ENCODE measurements at regions not wholly inside any gene's neighbourhood (a gene's known extent, or its start where the extent isn't known, plus 50 kb on each side); places are given as distances from the start of the nearest gene placed in this dataset.
"Not testable (repeated sequence)": the region's sequence is repeated elsewhere in the genome, so short reads cannot be mapped to it uniquely, and the experiment has no call there.

GRCh38 chr18:30696201-30696600 lies 346.3 kb downstream of the DSC3 start:
- no peak for DNase-seq

DNA sequence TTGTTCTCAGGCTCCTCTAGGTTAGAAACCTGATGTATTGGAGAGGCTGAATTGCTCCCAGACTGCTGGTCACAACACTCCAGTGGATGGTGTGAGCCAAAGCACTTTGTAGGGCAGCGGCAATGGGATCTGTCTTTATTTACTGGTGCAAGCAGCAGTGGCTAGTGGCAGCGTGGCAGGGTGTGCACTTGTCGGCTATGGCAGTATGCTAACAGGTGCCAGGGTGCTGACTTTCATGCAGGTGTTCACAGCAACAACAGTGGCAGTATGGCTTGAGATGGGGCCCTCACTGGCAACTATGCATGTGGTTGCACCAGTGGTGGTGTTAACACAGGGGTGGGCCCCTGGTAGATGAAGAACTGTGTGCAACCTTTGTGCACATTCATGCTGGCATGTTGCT lies 347.8 kb downstream of the DSC3 start:
- no peak for DNase-seq

GRCh38 chr18:30689216-30689615 lies 353.3 kb downstream of the DSC3 start:
- DNase-seq, result no peak

DNA sequence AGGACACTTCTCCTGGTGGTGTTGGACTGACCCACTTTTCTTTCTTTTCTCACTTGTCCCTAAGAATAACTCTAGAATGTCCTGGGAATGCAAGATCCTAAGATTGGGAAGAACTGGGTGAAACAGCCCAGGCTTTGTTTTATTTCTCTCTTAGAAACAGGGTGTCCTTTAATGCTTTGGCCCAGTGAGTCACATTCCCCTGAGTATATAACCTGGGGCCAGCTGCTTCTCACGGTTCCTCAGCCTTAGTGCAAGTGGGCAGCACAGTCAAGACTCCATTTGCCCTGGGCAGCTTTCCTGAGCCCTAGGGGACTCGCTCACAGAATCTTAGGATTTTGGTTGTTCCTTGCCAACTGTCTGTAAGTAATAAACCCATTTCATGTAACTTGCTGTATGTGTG lies 355.0 kb downstream of the DSC3 start:
- DNase-seq, result no peak

DNA sequence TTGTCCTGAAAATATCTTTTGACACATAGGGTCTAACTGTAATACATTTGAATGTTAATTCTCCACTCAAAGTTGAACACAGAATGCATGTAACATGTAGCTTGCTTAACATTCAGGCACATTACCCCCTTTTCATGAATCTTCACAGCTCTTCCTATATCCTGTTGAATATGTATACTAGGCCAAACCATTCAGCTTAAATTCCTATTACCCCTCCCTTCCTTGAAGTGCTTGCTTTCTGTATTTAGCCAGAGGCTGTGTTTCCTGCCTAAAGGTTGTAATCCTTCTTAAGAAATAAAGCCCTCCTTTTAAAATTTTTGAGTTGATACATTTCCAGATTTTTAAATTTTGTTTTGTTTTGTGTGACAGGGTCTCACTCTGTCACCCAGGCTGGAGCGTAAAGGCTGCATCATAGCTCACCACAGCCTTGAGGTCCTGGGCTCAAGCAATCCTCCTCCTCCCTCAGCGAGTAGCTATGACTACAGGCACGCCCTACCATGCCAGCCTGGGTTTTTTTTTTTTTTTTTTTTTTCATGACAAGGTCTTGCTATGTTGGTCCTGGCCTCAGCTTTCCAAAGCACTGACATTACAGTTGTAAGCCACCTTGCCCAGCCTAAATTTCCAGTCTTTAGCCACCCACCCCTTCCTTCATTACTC lies 357.6 kb downstream of the DSC3 start:
- DNase-seq, result no peak

- no peak for DNase-seq
Measured at GRCh38 chr18:30683836-30684235, 358.7 kb downstream of the DSC3 start.

DNA sequence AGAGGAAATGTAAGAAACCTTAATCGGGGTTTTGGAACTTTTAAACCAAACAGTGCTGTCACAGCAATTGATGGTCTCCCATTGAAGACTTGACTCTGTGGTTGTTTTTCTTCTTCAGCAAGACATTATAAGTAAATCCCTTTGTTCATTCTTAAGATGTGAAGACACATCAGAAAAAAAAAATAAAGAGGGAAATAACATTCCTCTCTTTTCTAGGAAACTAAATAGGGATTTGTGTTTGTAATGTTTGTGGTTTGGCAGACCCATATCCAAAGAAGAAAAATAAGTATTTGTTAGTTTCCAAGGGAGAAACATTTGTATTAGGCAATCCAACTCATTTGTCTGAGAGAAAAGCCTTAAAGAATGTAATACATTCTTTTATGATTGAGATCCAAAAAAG lies 359.9 kb downstream of the DSC3 start:
- no peak for DNase-seq

GRCh38 chr18:30679285-30679930 lies 363.1 kb downstream of the DSC3 start:
- DNase-seq, result no peak

- DNase-seq, result not testable (repeated sequence)
Measured at GRCh38 chr18:30677813-30678212, 364.7 kb downstream of the DSC3 start.

- no peak for DNase-seq
Measured at GRCh38 chr18:30676053-30676480, 366.5 kb downstream of the DSC3 start.

GRCh38 chr18:30675493-30675892 lies 367.0 kb downstream of the DSC3 start:
- no peak for DNase-seq

GRCh38 chr18:30675072-30675471 lies 367.5 kb downstream of the DSC3 start:
- DNase-seq, result no peak

DNA sequence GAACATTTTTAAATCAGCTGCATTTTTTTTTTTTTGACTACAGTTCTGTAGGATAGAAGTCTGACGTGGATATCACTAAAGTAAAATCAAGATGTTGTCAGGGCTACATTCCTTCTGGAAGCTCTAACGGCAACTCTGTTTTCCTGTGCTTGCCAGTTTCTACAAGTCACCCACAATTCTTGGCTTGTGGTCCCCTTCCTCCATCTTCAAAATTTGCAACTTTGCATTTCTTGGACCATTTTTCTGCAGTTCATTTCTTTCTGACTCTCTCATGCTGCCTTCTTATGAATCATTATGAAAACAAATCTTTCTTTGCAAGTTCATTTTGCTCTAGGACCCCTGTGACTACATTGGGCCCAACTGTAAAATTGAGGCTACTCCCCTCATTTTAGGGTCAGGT lies 367.9 kb downstream of the DSC3 start:
- no peak for DNase-seq

GRCh38 chr18:30672439-30672838 lies 370.1 kb downstream of the DSC3 start:
- DNase-seq, result not testable (repeated sequence)

- no peak for DNase-seq
Measured at GRCh38 chr18:30658306-30658705, 384.2 kb downstream of the DSC3 start.

DNA sequence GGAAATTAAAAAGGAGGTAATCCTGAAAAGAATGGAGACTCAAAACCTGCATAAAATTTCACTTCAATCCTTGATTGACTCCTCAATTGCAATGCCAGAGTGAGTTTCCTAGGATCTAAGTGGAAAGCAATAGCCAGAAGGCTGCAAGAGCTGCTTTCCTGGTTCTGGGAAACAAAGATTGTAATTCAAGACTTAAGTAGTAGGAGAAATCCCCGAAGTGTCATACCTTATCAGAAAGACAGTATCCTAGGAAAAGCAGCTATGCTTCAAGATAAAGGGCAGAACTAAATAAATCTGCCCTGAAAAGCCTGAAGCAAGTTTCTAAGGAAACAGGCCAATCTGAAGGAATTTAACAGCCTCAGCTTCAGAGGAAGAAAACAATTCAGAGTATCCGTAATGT lies 390.2 kb downstream of the DSC3 start:
- no peak for DNase-seq

DNA sequence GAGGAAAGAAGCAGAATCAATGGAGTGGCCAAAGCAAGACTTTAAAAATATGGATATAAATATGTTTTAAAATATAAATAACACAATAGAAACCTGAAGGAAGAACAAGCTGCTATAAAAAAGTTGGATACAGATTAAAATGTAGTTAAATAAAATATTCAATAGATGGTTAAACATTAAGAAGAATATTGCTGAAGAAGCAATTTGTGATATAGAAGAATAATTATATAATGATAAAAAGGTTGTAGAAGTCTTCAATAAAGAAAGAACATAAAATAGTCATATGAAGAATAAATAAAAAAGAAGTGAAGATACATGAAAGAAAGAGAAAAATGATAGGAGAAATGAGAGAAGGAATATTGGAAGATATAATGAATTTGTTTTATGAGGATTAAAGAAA lies 392.0 kb downstream of the DSC3 start:
- no peak for DNase-seq

DNA sequence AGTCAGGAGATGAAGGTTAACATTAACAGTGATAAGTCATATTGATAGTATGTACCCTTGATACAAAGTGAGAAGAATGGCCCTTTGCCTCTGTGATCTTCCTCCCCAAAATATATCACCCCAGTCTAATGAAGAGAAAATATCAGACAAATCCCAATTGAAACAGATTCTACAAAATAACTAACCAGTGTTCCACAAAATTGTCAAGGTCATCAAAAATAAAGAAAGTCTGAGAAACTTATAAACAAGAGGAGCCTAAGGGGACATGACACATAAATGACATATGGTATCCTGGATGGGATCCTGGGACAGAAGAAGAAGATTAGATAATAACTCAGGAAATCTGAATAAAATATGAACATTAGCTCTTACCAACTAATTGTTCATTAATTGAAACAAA lies 398.4 kb downstream of the DSC3 start:
- no peak for DNase-seq

DNA sequence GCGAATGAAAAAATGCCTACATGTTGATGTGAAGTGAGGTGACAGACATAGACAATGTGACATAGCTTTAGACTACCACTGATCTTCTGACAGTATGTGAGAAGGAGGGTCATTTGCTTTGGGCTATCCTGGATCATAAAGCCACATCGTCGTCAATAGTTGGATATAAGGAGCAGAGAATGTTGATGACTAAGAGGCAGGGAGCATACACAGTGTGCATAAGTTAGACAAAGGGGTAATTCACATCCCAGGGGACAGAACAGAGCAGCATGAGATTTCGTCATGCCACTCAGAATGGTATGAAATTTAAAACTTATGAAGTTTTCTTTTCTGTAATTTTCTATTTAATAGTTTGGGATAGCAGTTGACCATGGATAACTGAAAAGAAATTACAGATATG lies 403.2 kb downstream of the DSC3 start:
- DNase-seq, result no peak

DNA sequence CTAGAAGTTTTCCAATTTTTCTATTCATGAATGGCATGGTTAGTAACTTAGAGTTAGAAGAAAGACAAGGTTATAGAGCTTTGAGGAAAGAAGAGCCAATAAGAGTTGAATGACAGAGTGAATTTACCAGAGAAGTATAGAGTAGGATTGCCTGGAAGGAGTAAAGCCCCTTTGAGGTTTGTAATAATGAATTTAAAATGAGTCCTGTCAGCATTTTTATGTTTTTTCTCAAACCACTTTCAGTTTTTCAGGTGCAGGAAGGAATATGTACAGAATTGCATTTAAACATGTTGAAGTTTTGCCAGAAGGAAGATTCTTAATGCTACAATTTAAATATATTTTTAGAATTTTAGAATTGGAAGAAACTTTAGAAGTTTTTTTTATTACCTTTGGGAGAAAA lies 408.3 kb downstream of the DSC3 start:
- DNase-seq, result no peak

DNA sequence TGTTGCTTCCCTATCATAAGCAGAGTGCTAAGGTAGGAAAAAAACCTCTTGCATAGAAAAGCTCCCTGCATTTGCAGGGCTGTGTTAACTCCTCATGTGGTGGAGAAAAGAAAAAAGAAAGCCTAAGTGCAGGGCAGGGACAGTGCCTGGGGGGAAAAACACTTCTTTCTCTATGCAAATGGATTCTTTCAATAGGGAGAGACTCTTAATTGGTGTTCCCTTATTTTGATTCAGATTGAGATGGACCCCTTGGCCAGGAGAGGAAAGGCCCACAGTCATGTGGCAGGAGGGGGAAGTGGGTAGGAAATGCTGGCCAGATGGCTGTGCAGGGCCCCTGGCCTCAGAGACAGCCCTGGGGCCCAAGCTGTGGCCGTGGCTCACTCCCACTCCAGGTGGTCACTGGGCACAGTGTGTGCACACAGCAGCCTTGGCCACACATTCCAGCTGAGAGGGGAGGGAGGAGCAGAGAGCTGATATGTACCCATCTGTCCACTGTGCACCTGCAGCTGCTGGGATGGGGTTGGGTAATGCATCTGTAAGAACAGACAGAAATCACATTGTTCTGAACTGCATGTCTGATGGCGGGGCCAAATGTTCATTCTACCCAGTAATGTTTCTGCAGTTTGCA lies 410.4 kb downstream of the DSC3 start:
- no peak for DNase-seq

DNA sequence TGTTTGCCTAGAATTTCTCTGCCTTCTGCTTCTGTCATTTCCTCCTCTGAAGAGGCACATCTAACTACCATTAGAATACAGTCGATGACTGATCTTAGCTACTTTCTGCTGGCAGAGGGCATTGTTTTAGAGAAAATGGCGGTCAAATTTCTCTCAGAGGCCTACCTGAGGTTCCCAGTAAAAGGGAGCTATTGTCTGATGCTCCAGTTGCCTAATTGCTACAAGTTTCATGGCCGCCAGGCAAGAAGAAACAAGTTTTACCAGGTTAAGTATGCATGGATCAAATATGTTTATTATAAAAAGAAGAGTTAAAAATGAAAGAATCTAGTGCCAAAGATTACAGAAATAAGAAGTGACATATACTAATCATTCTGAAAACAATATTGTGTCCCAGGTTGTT lies 416.6 kb downstream of the DSC3 start:
- DNase-seq, result no peak

DNA sequence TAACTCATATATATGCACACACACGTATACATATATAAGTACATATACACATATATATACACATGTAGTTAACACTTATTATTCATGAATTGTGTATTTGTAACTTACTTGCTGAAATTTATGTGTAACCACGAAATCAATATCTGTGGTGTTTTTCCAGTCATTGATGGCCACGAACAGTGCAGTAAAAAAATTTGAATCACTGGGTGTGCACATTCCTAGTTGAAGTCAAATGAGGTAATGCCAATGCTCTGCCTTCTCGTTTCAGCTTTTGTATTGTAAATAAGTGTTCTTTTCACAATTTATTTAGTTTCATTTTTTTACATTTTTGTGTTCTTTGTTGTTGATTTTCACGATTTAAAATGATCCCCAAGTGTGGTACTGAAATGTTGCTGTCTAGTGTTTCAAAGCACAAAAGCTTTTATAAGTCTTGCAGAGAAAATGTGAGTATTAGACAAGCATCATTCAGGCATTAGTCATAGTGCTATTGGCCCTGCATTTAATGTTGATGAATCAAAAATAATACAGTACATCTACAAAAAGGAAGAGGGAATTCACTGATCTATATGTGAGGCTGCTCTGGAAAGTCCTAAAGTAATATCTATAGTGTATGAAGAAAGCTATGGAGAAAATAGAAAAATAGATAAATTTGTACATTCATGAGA lies 419.0 kb downstream of the DSC3 start:
- no peak for DNase-seq

DNA sequence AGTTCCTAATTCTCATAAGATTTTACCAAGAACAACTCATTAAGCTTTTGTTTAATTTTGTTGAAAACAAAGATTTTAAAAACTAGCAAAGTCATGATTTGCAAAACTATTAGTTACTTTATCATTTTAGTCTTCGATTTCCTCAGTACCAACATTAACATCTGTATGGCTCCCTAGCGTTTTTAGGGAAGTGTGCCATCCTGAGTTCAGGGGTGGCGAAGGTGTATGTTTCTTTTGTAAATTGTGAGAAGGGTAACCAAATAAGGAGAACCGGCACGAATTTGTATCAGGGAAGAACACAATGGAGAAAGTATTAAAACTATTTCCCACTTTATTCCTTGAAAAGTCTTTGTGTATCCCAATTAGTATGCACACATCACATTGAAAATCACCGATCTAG lies 419.9 kb downstream of the DSC3 start:
- no peak for DNase-seq
